Thyroid gland (tissue), 4 donors: ENCODE measurements at regions not wholly inside any gene's neighbourhood (a gene's known extent, or its start where the extent isn't known, plus 50 kb on each side); places are given as distances from the start of the nearest gene placed in this dataset.

ENCODE experiments used
- DNase-seq, 2 donors: peaks; one replicate each; pipeline ENCODE4 v3.0.0-alpha.2; 2019
- H3K27ac ChIP-seq, 3 donors: fragments of 200-600 bp; sonication (generic); 1 replicate in 2 of 3; 2 replicates in 1 of 3; pipeline ENCODE4 v1.5.1; 2016 to 2019; ENCODE audit warnings: mild to moderate bottlenecking in 1 of 3, moderate library complexity in 1 of 3
- H3K27me3 ChIP-seq: fragments of 200-600 bp; sonication (generic); one replicate; pipeline ENCODE4 v1.5.1; 2019
- H3K36me3 ChIP-seq, 2 donors: fragments of 200-600 bp; sonication (generic); one replicate each; pipeline ENCODE4 v1.5.1; 2016 to 2019
- H3K4me1 ChIP-seq, 2 donors: fragments of 200-600 bp; sonication (generic); one replicate each; pipeline ENCODE4 v1.5.1; 2017 to 2019
- H3K4me3 ChIP-seq, 3 donors: fragments of 200-600 bp; sonication (generic); replicated peaks in 1 of 3; 1 replicate in 2 of 3; 2 replicates in 1 of 3; pipeline ENCODE4 v1.5.1; 2016; ENCODE audit warnings: mild to moderate bottlenecking in 1 of 3
- H3K9me3 ChIP-seq: fragments of 200-600 bp; sonication (generic); one replicate; pipeline ENCODE4 v1.5.1; 2017
- POLR2A ChIP-seq, 2 donors: fragments of 450-650 bp; IDR thresholded peaks; one replicate each; pipeline ENCODE4 v1.6.1; 2017; ENCODE audit warnings: antibody characterized with exemption in 2 of 2, mild to moderate bottlenecking in 2 of 2, moderate library complexity in 1 of 2
- WGBS, 2 donors: methylation state at CpG; one replicate each; pipeline ENCODE4 v1.1.5; 2017; 5-methylcytosine and 5-hydroxymethylcytosine counted together
- intact Hi-C: fragments of 100-400 bp; cut with DNase I; formaldehyde crosslinking; loops from one replicate; pipeline ENCODE4 v1.15.1; 2023
- TF ChIP-seq, protein P1 (sequence below), 6 experiments: fragments of 200-600 bp in 3 of 6; fragments of 450-650 bp in 3 of 6; sonication (generic) in 3 of 6; IDR thresholded peaks; one replicate each; pipeline ENCODE4 v1.5.1; 2016 to 2019; ENCODE audit warnings: antibody characterized with exemption in 6 of 6, mild to moderate bottlenecking in 2 of 6, inconsistent platforms in 1 of 6, moderate library complexity in 1 of 6

DNA sequence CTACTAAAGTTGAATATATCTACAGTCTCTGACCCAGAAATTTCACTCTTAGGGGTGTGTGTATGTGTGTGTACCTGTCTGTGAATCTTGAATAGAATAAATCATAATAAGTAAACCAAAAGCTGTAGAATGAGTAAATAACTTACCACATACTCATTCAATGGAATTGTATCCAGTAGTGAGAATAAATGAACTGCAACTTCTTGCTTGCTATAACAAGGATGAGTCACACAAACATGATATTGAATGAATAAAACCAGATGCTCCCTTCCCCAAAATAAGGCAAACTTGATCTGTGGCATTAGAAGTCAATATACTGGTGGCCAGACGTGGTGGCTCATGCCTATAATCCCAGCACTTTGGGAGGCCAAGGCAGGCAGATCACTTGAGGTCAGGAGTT, 259.8 kb upstream of the MON1B start:
- no peak for DNase-seq
- Histone ChIP-seq H3K27me3 (no peaks in the 10 kb centered on the region), H3K27ac (no peak overlapping the region), H3K4me1 (no peaks in the 10 kb centered on the region), H3K4me3 (no peak overlapping the region), H3K36me3 (no peaks in the 10 kb centered on the region), H3K9me3 (no peaks in the 10 kb centered on the region)
- TF ChIP-seq POLR2A (IDR thresholded peaks at IDR 0.05): no peak
- TF ChIP-seq, protein P1, sequence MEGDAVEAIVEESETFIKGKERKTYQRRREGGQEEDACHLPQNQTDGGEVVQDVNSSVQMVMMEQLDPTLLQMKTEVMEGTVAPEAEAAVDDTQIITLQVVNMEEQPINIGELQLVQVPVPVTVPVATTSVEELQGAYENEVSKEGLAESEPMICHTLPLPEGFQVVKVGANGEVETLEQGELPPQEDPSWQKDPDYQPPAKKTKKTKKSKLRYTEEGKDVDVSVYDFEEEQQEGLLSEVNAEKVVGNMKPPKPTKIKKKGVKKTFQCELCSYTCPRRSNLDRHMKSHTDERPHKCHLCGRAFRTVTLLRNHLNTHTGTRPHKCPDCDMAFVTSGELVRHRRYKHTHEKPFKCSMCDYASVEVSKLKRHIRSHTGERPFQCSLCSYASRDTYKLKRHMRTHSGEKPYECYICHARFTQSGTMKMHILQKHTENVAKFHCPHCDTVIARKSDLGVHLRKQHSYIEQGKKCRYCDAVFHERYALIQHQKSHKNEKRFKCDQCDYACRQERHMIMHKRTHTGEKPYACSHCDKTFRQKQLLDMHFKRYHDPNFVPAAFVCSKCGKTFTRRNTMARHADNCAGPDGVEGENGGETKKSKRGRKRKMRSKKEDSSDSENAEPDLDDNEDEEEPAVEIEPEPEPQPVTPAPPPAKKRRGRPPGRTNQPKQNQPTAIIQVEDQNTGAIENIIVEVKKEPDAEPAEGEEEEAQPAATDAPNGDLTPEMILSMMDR (IDR thresholded peaks at IDR 0.05): no peak
- intact Hi-C loops: no loop called here
- WGBS, 2 donors: 80% methylated on average over 1 of the region's 1 CpG

DNA sequence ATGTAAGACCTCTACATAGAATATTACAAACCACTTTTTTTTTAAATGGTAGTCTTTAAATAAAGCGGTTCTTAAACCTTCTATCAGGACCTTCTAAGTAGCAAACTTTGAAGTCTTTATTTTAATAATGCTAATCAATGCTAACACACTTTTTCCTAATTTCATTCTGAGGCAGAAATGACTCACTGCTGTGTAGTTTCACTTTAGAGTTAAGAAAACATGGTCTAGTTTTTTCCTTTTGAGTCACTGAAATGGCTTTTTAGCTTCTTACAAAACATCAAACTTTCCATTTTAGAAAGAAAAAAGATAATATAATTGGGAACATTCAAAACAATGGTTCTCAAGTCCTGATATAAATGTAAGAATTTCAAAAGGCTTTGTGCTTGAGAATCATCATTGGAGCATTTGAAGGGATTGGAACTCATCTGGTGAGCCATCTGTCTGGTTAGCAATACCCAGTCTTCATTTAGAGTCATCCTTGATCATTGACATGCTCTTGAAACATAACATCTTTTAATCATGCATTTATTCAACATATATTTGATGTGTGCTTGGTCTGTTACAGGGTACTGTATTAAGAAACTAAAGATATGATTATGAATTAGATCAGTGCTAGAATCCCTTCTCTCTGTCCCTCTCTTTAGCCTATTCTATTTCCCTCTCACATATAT, 258.3 kb upstream of the MON1B start:
- Histone ChIP-seq H3K9me3 (no peaks in the 10 kb centered on the region), H3K27ac (no peak overlapping the region), H3K27me3 (no peaks in the 10 kb centered on the region), H3K4me3 (no peak overlapping the region), H3K4me1 (no peaks in the 10 kb centered on the region), H3K36me3 (no peaks in the 10 kb centered on the region)
- DNase-seq: no peak
- no peak for TF ChIP-seq POLR2A (IDR thresholded peaks at IDR 0.05)
- intact Hi-C loops: no loop called here
- WGBS, 2 donors: 76 to 82% methylated on average over 1 of the region's 1 CpG

DNA sequence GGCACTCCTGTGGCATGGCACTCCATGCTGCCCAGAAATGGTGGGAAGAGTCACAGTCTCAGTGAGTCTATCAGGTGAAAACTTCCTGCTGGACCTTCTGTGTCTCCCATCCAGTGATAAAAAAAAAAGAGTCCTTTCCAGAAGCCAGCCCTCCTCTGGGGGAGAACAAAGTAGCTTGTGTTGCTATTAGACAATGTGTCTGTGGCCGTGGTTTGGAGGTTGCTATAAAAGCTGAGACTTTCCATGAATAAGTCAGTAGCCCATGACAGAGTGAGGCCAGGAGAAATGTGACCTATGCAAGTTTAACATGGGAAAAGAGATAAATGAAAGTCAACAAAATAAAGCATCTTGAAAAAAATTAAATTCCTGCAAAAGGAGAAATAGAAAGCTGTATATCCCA, 250.7 kb upstream of the MON1B start:
- intact Hi-C loops: no loop called here
- DNase-seq: no peak
- 47 to 52% methylated on average over 1 of the region's 1 CpG for WGBS, 2 donors
- Histone ChIP-seq H3K4me1 (no peaks in the 10 kb centered on the region), H3K27ac (no peak overlapping the region), H3K4me3 (no peak overlapping the region), H3K9me3 (no peaks in the 10 kb centered on the region), H3K27me3 (no peaks in the 10 kb centered on the region), H3K36me3 (no peaks in the 10 kb centered on the region)
- TF ChIP-seq POLR2A (IDR thresholded peaks at IDR 0.05): no peak
- TF ChIP-seq, protein P1 (IDR thresholded peaks at IDR 0.05): no peak

DNA sequence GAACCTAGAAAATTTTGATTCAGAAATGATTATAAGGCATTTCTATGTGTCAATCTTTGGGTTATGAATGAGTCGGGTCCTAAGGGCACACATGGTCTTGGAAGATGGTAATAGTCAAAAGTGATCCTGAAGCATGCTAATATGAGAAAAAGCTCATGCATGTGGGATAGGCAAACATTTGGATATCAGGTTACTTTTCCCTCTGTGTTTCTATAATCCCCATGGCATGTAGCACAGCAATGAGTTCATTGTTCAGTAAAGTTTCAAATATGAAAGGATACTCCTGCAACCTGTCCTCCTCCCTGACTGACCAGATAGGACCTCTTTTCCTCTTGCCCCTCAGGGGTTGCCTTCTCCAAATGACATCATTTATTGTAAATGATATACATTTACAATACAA, 249.9 kb upstream of the MON1B start:
- no peak for DNase-seq
- 97 to 98% methylated on average over 1 of the region's 1 CpG for WGBS, 2 donors

DNA sequence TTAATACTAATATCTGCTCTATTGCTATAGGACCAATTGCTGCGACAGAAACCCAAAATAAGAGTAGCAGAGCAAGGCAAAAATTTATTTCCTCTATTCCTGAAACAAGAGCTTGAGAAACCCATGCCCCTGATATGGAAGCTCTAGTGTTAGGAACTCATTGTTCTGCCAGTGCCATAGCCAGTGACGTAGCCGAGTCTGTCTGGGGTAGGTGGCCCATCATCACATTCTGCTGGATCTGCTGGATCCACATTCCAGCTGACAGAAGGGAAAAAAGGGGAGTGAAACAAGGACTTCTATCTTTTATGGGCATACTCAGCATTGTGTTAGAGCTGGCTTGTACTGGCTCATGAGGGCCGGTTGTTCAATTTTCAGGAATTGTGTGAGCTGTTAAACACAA, 248.9 kb upstream of the MON1B start:
- Histone ChIP-seq H3K4me1 (no peaks in the 10 kb centered on the region), H3K27me3 (no peaks in the 10 kb centered on the region), H3K27ac (no peak overlapping the region), H3K9me3 (no peaks in the 10 kb centered on the region), H3K36me3 (no peaks in the 10 kb centered on the region), H3K4me3 (no peak overlapping the region)
- intact Hi-C loops: no loop called here
- DNase-seq: no peak
- 94 to 97% methylated on average over 4 of the region's 4 CpGs for WGBS, 2 donors
- TF ChIP-seq POLR2A (IDR thresholded peaks at IDR 0.05): no peak
- TF ChIP-seq, protein P1 (IDR thresholded peaks at IDR 0.05): no peak

More for the DNA sequence above, 249.9 kb upstream of the MON1B start:
- Histone ChIP-seq H3K36me3 (no peaks in the 10 kb centered on the region), H3K4me1 (no peaks in the 10 kb centered on the region), H3K27ac (no peak overlapping the region), H3K4me3 (no peak overlapping the region), H3K27me3 (no peaks in the 10 kb centered on the region), H3K9me3 (no peaks in the 10 kb centered on the region)
- intact Hi-C loops: no loop called here
- TF ChIP-seq POLR2A (IDR thresholded peaks at IDR 0.05): no peak
- TF ChIP-seq, protein P1 (IDR thresholded peaks at IDR 0.05): no peak
